Lower leg skin (tissue), 4 donors: ENCODE measurements at regions not wholly inside any gene's neighbourhood (a gene's known extent, or its start where the extent isn't known, plus 50 kb on each side); places are given as distances from the start of the nearest gene placed in this dataset.

Source experiments
- DNase-seq, 2 donors: peaks; one replicate each; pipeline ENCODE4 v3.0.0-alpha.2; 2019; ENCODE audit warnings: low spot score in 2 of 2
- H3K4me3 ChIP-seq: fragments of 200-600 bp; sonication (generic); 2 replicates; pipeline ENCODE4 v1.5.1; 2017; ENCODE audit warnings: mild to moderate bottlenecking, low read depth; ENCODE audit not compliant: poor library complexity, severe bottlenecking
- POLR2A ChIP-seq, 2 donors: fragments of 450-650 bp; IDR thresholded peaks; one replicate each; pipeline ENCODE4 v1.6.1; 2016 to 2017; ENCODE audit warnings: antibody characterized with exemption in 2 of 2, mild to moderate bottlenecking in 1 of 2, moderate library complexity in 1 of 2
- WGBS, 2 donors: methylation state at CpG; one replicate each; pipeline ENCODE4 v1.1.5; 2018; 5-methylcytosine and 5-hydroxymethylcytosine counted together
- intact Hi-C: fragments of 100-400 bp; cut with DNase I; formaldehyde crosslinking; loops from one replicate; pipeline ENCODE4 v1.15.0; 2023; ENCODE audit warnings: low total_unique reads
- TF ChIP-seq, protein P1 (sequence below), 3 donors: fragments of 450-650 bp; IDR thresholded peaks; one replicate each; pipeline ENCODE4 v1.5.1; 2016; ENCODE audit warnings: antibody characterized with exemption in 3 of 3, mild to moderate bottlenecking in 3 of 3, moderate library complexity in 2 of 3

- 66 to 68% methylated on average over 2 of the region's 2 CpGs for WGBS, 2 donors
- no peak overlapping the region for H3K4me3 ChIP-seq
- intact Hi-C loops: no loop called here
- DNase-seq: no peak
- TF ChIP-seq POLR2A (IDR thresholded peaks at IDR 0.05): no peak
- TF ChIP-seq, protein P1, sequence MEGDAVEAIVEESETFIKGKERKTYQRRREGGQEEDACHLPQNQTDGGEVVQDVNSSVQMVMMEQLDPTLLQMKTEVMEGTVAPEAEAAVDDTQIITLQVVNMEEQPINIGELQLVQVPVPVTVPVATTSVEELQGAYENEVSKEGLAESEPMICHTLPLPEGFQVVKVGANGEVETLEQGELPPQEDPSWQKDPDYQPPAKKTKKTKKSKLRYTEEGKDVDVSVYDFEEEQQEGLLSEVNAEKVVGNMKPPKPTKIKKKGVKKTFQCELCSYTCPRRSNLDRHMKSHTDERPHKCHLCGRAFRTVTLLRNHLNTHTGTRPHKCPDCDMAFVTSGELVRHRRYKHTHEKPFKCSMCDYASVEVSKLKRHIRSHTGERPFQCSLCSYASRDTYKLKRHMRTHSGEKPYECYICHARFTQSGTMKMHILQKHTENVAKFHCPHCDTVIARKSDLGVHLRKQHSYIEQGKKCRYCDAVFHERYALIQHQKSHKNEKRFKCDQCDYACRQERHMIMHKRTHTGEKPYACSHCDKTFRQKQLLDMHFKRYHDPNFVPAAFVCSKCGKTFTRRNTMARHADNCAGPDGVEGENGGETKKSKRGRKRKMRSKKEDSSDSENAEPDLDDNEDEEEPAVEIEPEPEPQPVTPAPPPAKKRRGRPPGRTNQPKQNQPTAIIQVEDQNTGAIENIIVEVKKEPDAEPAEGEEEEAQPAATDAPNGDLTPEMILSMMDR (IDR thresholded peaks at IDR 0.05): no peak
Measured at GRCh38 chr4:152162331-152162697, 373.6 kb downstream of the FBXW7 start.

DNA sequence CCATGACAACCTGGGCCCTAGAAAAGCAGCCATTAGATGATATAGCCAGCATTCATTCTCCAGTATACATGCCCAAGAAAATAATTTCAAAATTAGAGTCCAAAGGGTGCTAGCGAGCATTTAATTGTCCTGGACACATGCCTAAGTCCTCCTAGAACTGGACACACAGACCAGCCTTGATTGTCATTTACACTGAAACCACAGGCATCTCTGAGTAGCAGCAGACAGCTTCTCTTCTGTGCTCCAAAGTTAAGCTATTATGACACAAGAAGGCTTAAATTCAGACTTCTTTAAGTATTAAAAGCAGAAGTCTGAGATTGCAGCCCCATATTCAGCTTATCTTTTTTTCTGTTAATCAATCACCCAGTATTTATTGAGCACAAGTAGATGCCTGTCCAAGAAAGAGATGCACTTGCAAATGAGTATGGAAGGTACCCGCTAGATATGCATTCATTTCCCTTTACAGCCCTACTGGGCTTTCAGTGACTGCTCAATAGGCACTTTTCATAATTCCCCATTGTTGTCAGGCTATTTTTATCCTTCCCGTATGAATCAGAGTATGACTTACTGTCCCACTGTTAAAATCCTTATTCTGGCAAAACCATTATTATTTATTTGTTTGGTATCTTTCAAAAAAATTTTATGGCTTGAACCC is 374.1 kb downstream of the FBXW7 start:
- DNase-seq: no peak
- no peak overlapping the region for H3K4me3 ChIP-seq
- 58 to 65% methylated on average over 3 of the region's 3 CpGs for WGBS, 2 donors
- no peak for TF ChIP-seq POLR2A (IDR thresholded peaks at IDR 0.05)
- TF ChIP-seq, protein P1 (IDR thresholded peaks at IDR 0.05): no peak
- intact Hi-C loops: no loop called here

- no peak overlapping the region for H3K4me3 ChIP-seq
- TF ChIP-seq, protein P1 (IDR thresholded peaks at IDR 0.05): no peak
- TF ChIP-seq POLR2A (IDR thresholded peaks at IDR 0.05): no peak
- intact Hi-C loops: no loop called here
- no peak for DNase-seq
- WGBS, 2 donors: 92 to 95% methylated on average over 13 of the region's 13 CpGs
Measured at GRCh38 chr4:152160225-152160800, 375.6 kb downstream of the FBXW7 start.

DNA sequence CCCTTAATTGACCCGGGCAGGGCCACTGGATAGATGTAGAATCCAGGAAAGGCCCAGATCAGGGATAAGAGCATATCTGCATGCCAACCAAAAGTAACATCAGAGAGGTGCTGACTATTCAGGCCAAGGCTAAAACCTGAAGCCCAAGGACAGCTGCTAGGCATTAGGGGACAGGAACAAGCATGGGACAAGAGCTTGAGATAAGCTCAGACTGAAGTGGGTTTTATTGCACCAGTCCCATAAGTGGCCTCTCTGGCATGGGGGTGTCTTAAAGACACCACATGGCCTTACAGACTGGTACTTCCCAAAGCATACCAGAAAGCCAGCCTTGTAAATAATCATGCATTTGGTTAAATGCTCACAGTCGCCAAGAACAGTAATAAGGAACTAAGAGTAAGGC is 376.1 kb downstream of the FBXW7 start:
- no peak for DNase-seq
- intact Hi-C loops: no loop called here
- no peak overlapping the region for H3K4me3 ChIP-seq
- 81 to 89% methylated on average over 2 of the region's 2 CpGs for WGBS, 2 donors
- no peak for TF ChIP-seq POLR2A (IDR thresholded peaks at IDR 0.05)
- TF ChIP-seq, protein P1 (IDR thresholded peaks at IDR 0.05): no peak

DNA sequence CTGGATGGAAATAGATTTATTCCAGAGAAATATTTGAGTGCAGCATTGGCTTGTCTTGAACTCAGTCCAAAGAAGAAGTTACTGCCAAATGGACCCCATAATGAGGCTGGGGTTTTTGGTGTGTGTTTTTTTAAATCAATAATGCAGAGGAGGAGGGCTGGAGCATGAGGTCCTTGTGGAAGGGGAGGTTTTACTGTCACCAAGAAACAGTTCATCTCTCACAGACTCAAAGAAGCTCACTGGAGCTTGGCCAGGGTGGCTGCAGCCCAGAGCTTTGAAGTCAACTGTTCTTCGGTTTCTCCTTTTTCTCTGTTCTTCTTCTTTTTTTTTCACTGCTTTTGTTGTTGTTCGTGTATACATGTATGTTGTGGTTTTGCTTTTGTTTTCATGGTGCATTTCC is 377.7 kb downstream of the FBXW7 start:
- intact Hi-C loops: no loop called here
- TF ChIP-seq, protein P1 (IDR thresholded peaks at IDR 0.05): no peak
- TF ChIP-seq POLR2A (IDR thresholded peaks at IDR 0.05): no peak
- no peak overlapping the region for H3K4me3 ChIP-seq
- WGBS, 2 donors: 45 to 57% methylated on average over 2 of the region's 2 CpGs
- no peak for DNase-seq

DNA sequence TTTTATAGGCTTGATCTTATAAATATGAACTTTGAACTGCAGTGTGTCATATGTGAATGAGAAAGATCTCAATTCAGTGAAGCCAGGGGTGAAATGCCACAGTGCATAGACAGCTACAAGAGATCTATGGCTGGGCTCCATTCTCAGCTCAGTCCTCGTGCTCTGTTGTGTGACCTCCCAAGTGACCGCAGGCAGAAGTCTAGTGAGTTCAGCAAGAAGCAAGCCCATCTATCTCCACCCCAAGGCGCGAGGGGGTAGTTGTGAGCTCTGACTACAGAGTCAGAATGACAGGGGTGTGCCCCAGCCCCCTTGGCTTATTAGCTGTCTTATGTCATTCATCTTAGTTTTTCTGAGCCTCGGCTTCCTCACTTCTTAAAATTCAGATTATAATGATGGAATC is 378.3 kb downstream of the FBXW7 start:
- no peak for DNase-seq
- H3K4me3 ChIP-seq: no peak overlapping the region
- intact Hi-C loops: no loop called here
- TF ChIP-seq, protein P1 (IDR thresholded peaks at IDR 0.05): no peak
- no peak for TF ChIP-seq POLR2A (IDR thresholded peaks at IDR 0.05)
- WGBS, 2 donors: 82% methylated on average over 5 of the region's 5 CpGs
